ENCODE measurements at regions not wholly inside any gene's neighbourhood (a gene's known extent, or its start where the extent isn't known, plus 50 kb on each side); places are given as distances from the start of the nearest gene placed in this dataset.
A peak's percentile ranks its signal among the peaks of the same experiment; 100 is the strongest.

DNA sequence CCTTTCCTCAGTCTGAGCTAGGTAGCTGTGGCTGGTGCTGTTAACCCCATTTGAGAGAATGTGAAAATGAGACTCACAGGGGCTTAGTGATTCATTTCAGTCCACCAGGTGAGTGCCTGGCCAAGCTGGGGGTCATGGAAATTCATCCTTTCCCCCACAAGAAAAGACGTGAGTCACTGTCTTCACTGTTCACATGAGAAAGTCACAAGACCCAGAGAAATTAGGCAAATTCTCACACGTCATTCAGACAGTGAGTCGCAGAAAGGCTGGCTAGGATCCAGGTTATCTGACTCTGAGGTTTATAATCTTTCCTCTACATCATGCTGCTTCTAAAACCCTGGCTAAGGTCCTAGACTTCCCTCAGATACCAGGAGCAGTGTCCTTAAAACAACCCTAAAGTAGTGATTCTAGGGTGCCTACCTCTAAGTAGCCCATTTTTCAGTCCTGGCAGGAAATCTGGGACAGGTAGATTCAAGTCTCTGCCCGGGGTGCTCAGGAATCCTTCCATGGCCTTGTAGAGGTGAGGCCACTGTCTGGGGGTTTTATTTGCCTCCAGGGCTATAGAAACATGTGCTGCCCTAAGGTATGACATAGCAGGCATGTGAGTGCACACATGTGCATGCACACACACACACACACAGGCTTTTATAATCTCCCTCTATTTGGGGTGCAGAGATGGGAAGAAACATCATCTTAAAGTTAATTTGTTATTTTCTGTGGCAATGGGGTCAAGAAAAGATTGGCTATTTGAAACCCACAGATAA, 427.9 kb upstream of the CELF2 start:
- TF ChIP-seq, protein P1, sequence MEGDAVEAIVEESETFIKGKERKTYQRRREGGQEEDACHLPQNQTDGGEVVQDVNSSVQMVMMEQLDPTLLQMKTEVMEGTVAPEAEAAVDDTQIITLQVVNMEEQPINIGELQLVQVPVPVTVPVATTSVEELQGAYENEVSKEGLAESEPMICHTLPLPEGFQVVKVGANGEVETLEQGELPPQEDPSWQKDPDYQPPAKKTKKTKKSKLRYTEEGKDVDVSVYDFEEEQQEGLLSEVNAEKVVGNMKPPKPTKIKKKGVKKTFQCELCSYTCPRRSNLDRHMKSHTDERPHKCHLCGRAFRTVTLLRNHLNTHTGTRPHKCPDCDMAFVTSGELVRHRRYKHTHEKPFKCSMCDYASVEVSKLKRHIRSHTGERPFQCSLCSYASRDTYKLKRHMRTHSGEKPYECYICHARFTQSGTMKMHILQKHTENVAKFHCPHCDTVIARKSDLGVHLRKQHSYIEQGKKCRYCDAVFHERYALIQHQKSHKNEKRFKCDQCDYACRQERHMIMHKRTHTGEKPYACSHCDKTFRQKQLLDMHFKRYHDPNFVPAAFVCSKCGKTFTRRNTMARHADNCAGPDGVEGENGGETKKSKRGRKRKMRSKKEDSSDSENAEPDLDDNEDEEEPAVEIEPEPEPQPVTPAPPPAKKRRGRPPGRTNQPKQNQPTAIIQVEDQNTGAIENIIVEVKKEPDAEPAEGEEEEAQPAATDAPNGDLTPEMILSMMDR (IDR thresholded peaks at IDR 0.05; ENCODE audit: extremely low read depth in 1 of 2, insufficient read depth in 1 of 2, low read depth in 1 of 2, low read length in 2 of 2), result no peak
- no peak for TF ChIP-seq POLR2AphosphoS5 (IDR thresholded peaks at IDR 0.05; ENCODE audit: insufficient read depth, low read depth, low read length)
- TF ChIP-seq POLR2A (IDR thresholded peaks at IDR 0.05; ENCODE audit: low read depth, low read length), result no peak
- peak; percentile 38 for TF ChIP-seq GATA2 (IDR thresholded peaks at IDR 0.05; ENCODE audit: insufficient read depth, insufficient read length, low read depth, low read length)
- no peak for TF ChIP-seq JUN (IDR thresholded peaks at IDR 0.05; ENCODE audit: borderline replicate concordance, insufficient read depth, insufficient read length, low read depth)
- no peak for TF ChIP-seq EZH2 (IDR thresholded peaks at IDR 0.05; ENCODE audit: borderline replicate concordance, low read depth, low read length, severe bottlenecking)
- TF ChIP-seq MAX (IDR thresholded peaks at IDR 0.05; ENCODE audit: insufficient read depth, insufficient read length), result no peak

All from endothelial cell of umbilical vein (primary cell).